Endodermal cell (in vitro differentiated cells): ENCODE measurements at regions not wholly inside any gene's neighbourhood (a gene's known extent, or its start where the extent isn't known, plus 50 kb on each side); places are given as distances from the start of the nearest gene placed in this dataset.

Source experiments
- DNase-seq: peaks from one replicate; pipeline ENCODE4 v3.0.0-alpha.2; 2017
- H3K27ac ChIP-seq: 2 replicates; pipeline ENCODE4 v1.5.1; 2013; ENCODE audit warnings: mild to moderate bottlenecking, low read depth, low read length, moderate library complexity
- H3K27me3 ChIP-seq: 2 replicates; pipeline ENCODE4 v1.6.1; 2013; ENCODE audit warnings: mild to moderate bottlenecking, low read length, moderate library complexity; ENCODE audit not compliant: insufficient read depth, control insufficient read depth, poor library complexity, severe bottlenecking
- H3K36me3 ChIP-seq: 2 replicates; pipeline ENCODE4 v1.7.0; 2013; ENCODE audit warnings: mild to moderate bottlenecking, low read length, moderate library complexity; ENCODE audit not compliant: control insufficient read depth, insufficient read depth
- H3K4me1 ChIP-seq: one replicate; pipeline ENCODE4 v1.7.0; 2013; ENCODE audit warnings: low read length; ENCODE audit not compliant: control insufficient read depth, insufficient read depth
- H3K4me3 ChIP-seq: 2 replicates; pipeline ENCODE4 v1.5.1; 2013; ENCODE audit warnings: mild to moderate bottlenecking, low read length, moderate library complexity
- H3K9ac ChIP-seq: 2 replicates; pipeline ENCODE4 v1.6.1; 2013; ENCODE audit warnings: mild to moderate bottlenecking, low read length, moderate library complexity; ENCODE audit not compliant: poor library complexity, severe bottlenecking; ENCODE audit errors: extremely low read depth
- H3K9me3 ChIP-seq: 2 replicates; pipeline ENCODE4 v1.6.1; 2013; ENCODE audit warnings: mild to moderate bottlenecking, low read length, moderate library complexity; ENCODE audit not compliant: control insufficient read depth
- H3K27ac Mint-ChIP-seq: 2 replicates; pipeline ENCODE4 v1.8.0; 2020; ENCODE audit warnings: mixed read lengths
- H3K27me3 Mint-ChIP-seq: 2 replicates; pipeline ENCODE4 v1.8.0; 2021; ENCODE audit warnings: mild to moderate bottlenecking, mixed read lengths; ENCODE audit not compliant: insufficient read depth
- H3K36me3 Mint-ChIP-seq: 2 replicates; pipeline ENCODE4 v1.8.0; 2020; ENCODE audit warnings: low read depth, mixed read lengths
- H3K4me1 Mint-ChIP-seq: 2 replicates; pipeline ENCODE4 v1.8.0; 2020; ENCODE audit warnings: mixed read lengths
- H3K4me3 Mint-ChIP-seq: 2 replicates; pipeline ENCODE4 v1.8.0; 2020; ENCODE audit warnings: mild to moderate bottlenecking, moderate library complexity, mixed read lengths
- H3K9me3 Mint-ChIP-seq: 2 replicates; pipeline ENCODE4 v1.8.0; 2020; ENCODE audit warnings: mild to moderate bottlenecking, mixed read lengths
- CTCF ChIP-seq: fragments of 200-600 bp; sonication (generic); conservative IDR thresholded peaks from 2 replicates; pipeline ENCODE4 v1.5.0; 2021; ENCODE audit warnings: antibody characterized with exemption, mild to moderate bottlenecking
- WGBS, 2 experiments: methylation state at CpG; one replicate each; pipeline versions ENCODE4 v1.1.5 to v1.1.7; 2013; ENCODE audit warnings: missing lambda C conversion rate in 2 of 2, mixed read lengths in 1 of 2; ENCODE audit not compliant: insufficient coverage in 1 of 2, insufficient read length in 1 of 2; 5-methylcytosine and 5-hydroxymethylcytosine counted together

- no peaks in the 10 kb centered on the region for H3K36me3 Mint-ChIP-seq
- no peaks in the 10 kb centered on the region for H3K36me3 ChIP-seq
- H3K27me3 Mint-ChIP-seq = no peaks in the 10 kb centered on the region
- no peak overlapping the region for H3K4me3 Mint-ChIP-seq
- no peak overlapping the region for H3K27ac Mint-ChIP-seq
- H3K9me3 Mint-ChIP-seq = no peaks in the 10 kb centered on the region
- no peaks in the 10 kb centered on the region for H3K9me3 ChIP-seq
- H3K9ac ChIP-seq = no peak overlapping the region
- no peak for TF ChIP-seq CTCF
- H3K27ac ChIP-seq = no peak overlapping the region
- no peak overlapping the region for H3K4me3 ChIP-seq
- 86 to 89% methylated on average over 1 of the region's 1 CpG for WGBS, 2 experiments
- no peaks in the 10 kb centered on the region for H3K27me3 ChIP-seq
- no peak for DNase-seq
- H3K4me1 Mint-ChIP-seq = peaks cover 25% of the 10 kb centered on the region
- H3K4me1 ChIP-seq = peaks cover 4% of the 10 kb centered on the region
Observed at GRCh38 chr4:128351502-128351901, 63.9 kb upstream of the PGRMC2 start.

GRCh38 chr4:128350449-128351045 lies 62.9 kb upstream of the PGRMC2 start:
- H3K27me3 Mint-ChIP-seq = no peaks in the 10 kb centered on the region
- no peak overlapping the region for H3K4me3 ChIP-seq
- H3K9ac ChIP-seq = no peak overlapping the region
- 90 to 93% methylated on average over 5 to 6 of the region's 6 CpGs for WGBS, 2 experiments
- peak; percentile 52 for DNase-seq
- no peak for TF ChIP-seq CTCF
- no peaks in the 10 kb centered on the region for H3K36me3 Mint-ChIP-seq
- no peaks in the 10 kb centered on the region for H3K9me3 Mint-ChIP-seq
- H3K36me3 ChIP-seq = no peaks in the 10 kb centered on the region
- H3K4me3 Mint-ChIP-seq = no peak overlapping the region
- H3K4me1 Mint-ChIP-seq = peaks cover 24% of the 10 kb centered on the region
- peaks cover 4% of the 10 kb centered on the region for H3K4me1 ChIP-seq
- no peak overlapping the region for H3K27ac Mint-ChIP-seq
- H3K9me3 ChIP-seq = no peaks in the 10 kb centered on the region
- no peaks in the 10 kb centered on the region for H3K27me3 ChIP-seq
- no peak overlapping the region for H3K27ac ChIP-seq

- H3K27me3 Mint-ChIP-seq = no peaks in the 10 kb centered on the region
- H3K4me1 Mint-ChIP-seq = peaks cover 18% of the 10 kb centered on the region
- no peak overlapping the region for H3K9ac ChIP-seq
- H3K4me1 ChIP-seq = peaks cover 4% of the 10 kb centered on the region
- H3K9me3 Mint-ChIP-seq = no peaks in the 10 kb centered on the region
- no peak overlapping the region for H3K4me3 Mint-ChIP-seq
- WGBS, 2 experiments = 88 to 98% methylated on average over 4 of the region's 4 CpGs
- no peak overlapping the region for H3K27ac ChIP-seq
- DNase-seq = no peak
- H3K4me3 ChIP-seq = no peak overlapping the region
- H3K27me3 ChIP-seq = no peaks in the 10 kb centered on the region
- no peaks in the 10 kb centered on the region for H3K36me3 ChIP-seq
- TF ChIP-seq CTCF = no peak
- no peaks in the 10 kb centered on the region for H3K9me3 ChIP-seq
- no peaks in the 10 kb centered on the region for H3K36me3 Mint-ChIP-seq
- H3K27ac Mint-ChIP-seq = no peak overlapping the region
Observed at GRCh38 chr4:128349921-128350320, 62.3 kb upstream of the PGRMC2 start.
